Embryonic facial prominence (tissue), 1 donor: ENCODE measurements at regions not wholly inside any gene's neighbourhood (a gene's known extent, or its start where the extent isn't known, plus 50 kb on each side); places are given as distances from the start of the nearest gene placed in this dataset.
"Not testable (repeated sequence)": the region's sequence is repeated elsewhere in the genome, so short reads cannot be mapped to it uniquely, and the experiment has no call there.

Experiments used
- DNase-seq: peaks from one replicate; pipeline ENCODE4 v3.0.0-alpha.2; 2016; ENCODE audit errors: extremely low spot score

- DNase-seq = no peak
Measured at GRCh38 chr15:70602834-70603560, 160.4 kb downstream of the UACA start.

GRCh38 chr15:70602281-70602680, 161.1 kb downstream of the UACA start:
- no peak for DNase-seq

- DNase-seq = no peak
Measured at GRCh38 chr15:70597945-70598344, 165.4 kb downstream of the UACA start.

GRCh38 chr15:70597056-70597603, 166.2 kb downstream of the UACA start:
- DNase-seq = no peak

- DNase-seq = no peak
Measured at GRCh38 chr15:70596354-70597055, 166.9 kb downstream of the UACA start.

GRCh38 chr15:70593795-70594194, 169.6 kb downstream of the UACA start:
- DNase-seq = no peak

GRCh38 chr15:70589728-70590127, 173.6 kb downstream of the UACA start:
- no peak for DNase-seq

- DNase-seq = no peak
Measured at GRCh38 chr15:70589221-70589620, 174.1 kb downstream of the UACA start.

GRCh38 chr15:70588613-70589012, 174.7 kb downstream of the UACA start:
- no peak for DNase-seq

- DNase-seq = no peak
Measured at GRCh38 chr15:70587896-70588567, 175.3 kb downstream of the UACA start.

GRCh38 chr15:70587012-70587634, 176.2 kb downstream of the UACA start:
- DNase-seq = not testable (repeated sequence)

- no peak for DNase-seq
Measured at GRCh38 chr15:70586241-70586640, 177.1 kb downstream of the UACA start.

- no peak for DNase-seq
Measured at GRCh38 chr15:70585707-70586034, 177.7 kb downstream of the UACA start.

- no peak for DNase-seq
Measured at GRCh38 chr15:70584838-70585706, 178.3 kb downstream of the UACA start.

GRCh38 chr15:70584441-70584837, 178.9 kb downstream of the UACA start:
- DNase-seq = no peak

GRCh38 chr15:70583006-70583405, 180.4 kb downstream of the UACA start:
- DNase-seq = no peak

- DNase-seq = no peak
Measured at GRCh38 chr15:70582143-70582945, 181.0 kb downstream of the UACA start.

GRCh38 chr15:70580958-70581357, 182.4 kb downstream of the UACA start:
- no peak for DNase-seq

GRCh38 chr15:70580286-70580685, 183.1 kb downstream of the UACA start:
- no peak for DNase-seq

GRCh38 chr15:70579766-70580165, 183.6 kb downstream of the UACA start:
- no peak for DNase-seq
